H9 (cell line): ENCODE measurements at regions not wholly inside any gene's neighbourhood (a gene's known extent, or its start where the extent isn't known, plus 50 kb on each side); places are given as distances from the start of the nearest gene placed in this dataset.

Experiments used
- DNase-seq: peaks from one replicate; pipeline ENCODE4 v3.0.0-alpha.2; 2017
- H2AFZ ChIP-seq: one replicate; pipeline ENCODE4 v1.6.1; 2013; ENCODE audit warnings: mild to moderate bottlenecking, low read length, control low read depth, moderate library complexity
- H2AK5ac ChIP-seq: 2 replicates; pipeline ENCODE4 v1.6.1; 2013; ENCODE audit warnings: low read length, control low read depth, mixed read lengths; ENCODE audit not compliant: insufficient read length
- H2BK120ac ChIP-seq: one replicate; pipeline ENCODE4 v1.6.1; 2013; ENCODE audit warnings: low read depth, mild to moderate bottlenecking, low read length, control low read depth, inconsistent platforms; ENCODE audit not compliant: poor library complexity, severe bottlenecking
- H2BK12ac ChIP-seq: 2 replicates; pipeline ENCODE4 v1.6.1; 2013; ENCODE audit warnings: low read length, control low read depth, mixed read lengths, low read depth; ENCODE audit not compliant: insufficient read length
- H2BK15ac ChIP-seq: 2 replicates; pipeline ENCODE4 v1.6.1; 2013; ENCODE audit warnings: low read depth, low read length, control low read depth
- H2BK20ac ChIP-seq: one replicate; pipeline ENCODE4 v1.6.1; 2013; ENCODE audit warnings: low read depth, mild to moderate bottlenecking, low read length, control low read depth, inconsistent platforms; ENCODE audit not compliant: poor library complexity, severe bottlenecking
- H2BK5ac ChIP-seq: 2 replicates; pipeline ENCODE4 v1.6.1; 2013; ENCODE audit warnings: low read length, control low read depth, mixed read lengths; ENCODE audit not compliant: insufficient read length
- H3K14ac ChIP-seq: 2 replicates; pipeline ENCODE4 v1.6.1; 2013; ENCODE audit warnings: low read length, control low read depth; ENCODE audit not compliant: insufficient read depth
- H3K18ac ChIP-seq: 2 replicates; pipeline ENCODE4 v1.6.1; 2013; ENCODE audit warnings: low read depth, mild to moderate bottlenecking, mixed read lengths, low read length, control low read depth; ENCODE audit not compliant: insufficient read length
- H3K23ac ChIP-seq: 2 replicates; pipeline ENCODE4 v1.6.1; 2013; ENCODE audit warnings: low read length, control low read depth, mixed read lengths, low read depth; ENCODE audit not compliant: insufficient read length
- H3K23me2 ChIP-seq: 2 replicates; pipeline ENCODE4 v1.6.1; 2013; ENCODE audit warnings: low read depth, mild to moderate bottlenecking, mixed read lengths, low read length, control low read depth; ENCODE audit not compliant: insufficient read length, poor library complexity, severe bottlenecking
- H3K27ac ChIP-seq: 2 replicates; pipeline ENCODE4 v1.5.1; 2013; ENCODE audit warnings: low read length, control low read depth, mixed read lengths, low read depth; ENCODE audit not compliant: insufficient read length
- H3K27me3 ChIP-seq: 2 replicates; pipeline ENCODE4 v1.6.1; 2013; ENCODE audit warnings: low read length, control low read depth, inconsistent platforms; ENCODE audit not compliant: insufficient read depth
- H3K4ac ChIP-seq: 2 replicates; pipeline ENCODE4 v1.6.1; 2013; ENCODE audit warnings: low read depth, mild to moderate bottlenecking, control low read depth, inconsistent platforms, low read length, moderate library complexity
- H3K4me1 ChIP-seq: 2 replicates; pipeline ENCODE4 v1.6.1; 2013; ENCODE audit warnings: low read length, control low read depth, inconsistent platforms; ENCODE audit not compliant: insufficient read depth
- H3K4me2 ChIP-seq: 2 replicates; pipeline ENCODE4 v1.6.1; 2013; ENCODE audit warnings: low read length, control low read depth, mixed read lengths; ENCODE audit not compliant: insufficient read length, insufficient read depth
- H3K56ac ChIP-seq: 2 replicates; pipeline ENCODE4 v1.6.1; 2013; ENCODE audit warnings: low read depth, mild to moderate bottlenecking, mixed read lengths, low read length, control low read depth; ENCODE audit not compliant: insufficient read length
- H3K79me1 ChIP-seq: 2 replicates; pipeline ENCODE4 v1.6.1; 2013; ENCODE audit warnings: low read depth, mild to moderate bottlenecking, moderate library complexity, low read length, control low read depth, inconsistent platforms; ENCODE audit not compliant: insufficient read depth, poor library complexity, severe bottlenecking
- H3K79me2 ChIP-seq: 2 replicates; pipeline ENCODE4 v1.6.1; 2013; ENCODE audit warnings: low read length, control low read depth, inconsistent platforms; ENCODE audit not compliant: insufficient read depth
- H3K9ac ChIP-seq: 2 replicates; pipeline ENCODE4 v1.6.1; 2013; ENCODE audit warnings: low read length, control low read depth, mixed read lengths; ENCODE audit not compliant: insufficient read length; ENCODE audit errors: extremely low read depth
- H3K9me3 ChIP-seq: one replicate; pipeline ENCODE4 v1.6.1; 2013; ENCODE audit warnings: low read depth, low read length, inconsistent platforms; ENCODE audit not compliant: control insufficient read depth
- H3T11ph ChIP-seq: one replicate; pipeline ENCODE4 v1.6.1; 2013; ENCODE audit warnings: mild to moderate bottlenecking, low read length, control low read depth, inconsistent platforms
- H4K20me1 ChIP-seq: one replicate; pipeline ENCODE4 v1.6.1; 2013; ENCODE audit not compliant: control insufficient read depth, insufficient read length, insufficient read depth
- H4K5ac ChIP-seq: 2 replicates; pipeline ENCODE4 v1.6.1; 2013; ENCODE audit warnings: low read depth, mild to moderate bottlenecking, mixed read lengths, low read length, control low read depth; ENCODE audit not compliant: insufficient read length
- H4K8ac ChIP-seq: replicated peaks from 2 replicates; pipeline ENCODE4 v1.6.1; 2013; ENCODE audit warnings: low read length, control low read depth, mixed read lengths, low read depth; ENCODE audit not compliant: insufficient read length
- H4K91ac ChIP-seq: 2 replicates; pipeline ENCODE4 v1.6.1; 2013; ENCODE audit warnings: low read depth, mild to moderate bottlenecking, moderate library complexity, mixed read lengths, low read length, control low read depth; ENCODE audit not compliant: insufficient read length
- H3K27ac Mint-ChIP-seq, 3 experiments: 2 replicates in 2 of 3; 3 replicates in 1 of 3; pipeline ENCODE4 v1.8.0; 2020 to 2021; ENCODE audit warnings: mixed read lengths in 3 of 3, mild to moderate bottlenecking in 1 of 3, moderate library complexity in 1 of 3
- H3K27me3 Mint-ChIP-seq: 2 replicates; pipeline ENCODE4 v1.8.0; 2021; ENCODE audit warnings: low read depth, mild to moderate bottlenecking, moderate library complexity, mixed read lengths
- H3K36me3 Mint-ChIP-seq, 3 experiments: 2 replicates in 2 of 3; 3 replicates in 1 of 3; pipeline ENCODE4 v1.8.0; 2020 to 2021; ENCODE audit warnings: low read depth in 3 of 3, mixed read lengths in 3 of 3; ENCODE audit not compliant: insufficient read depth in 1 of 3
- H3K4me1 Mint-ChIP-seq, 2 experiments: 2 replicates each; pipeline ENCODE4 v1.8.0; 2020; ENCODE audit warnings: mixed read lengths in 2 of 2
- H3K4me3 Mint-ChIP-seq, 2 experiments: 2 replicates in 1 of 2; 3 replicates in 1 of 2; pipeline ENCODE4 v1.8.0; 2020 to 2021; ENCODE audit warnings: mild to moderate bottlenecking in 2 of 2, mixed read lengths in 2 of 2, moderate library complexity in 1 of 2
- H3K9me3 Mint-ChIP-seq, 2 experiments: 2 replicates in 1 of 2; 3 replicates in 1 of 2; pipeline ENCODE4 v1.8.0; 2020; ENCODE audit warnings: mild to moderate bottlenecking in 2 of 2, mixed read lengths in 2 of 2, moderate library complexity in 1 of 2
- WGBS: extraction: QIAGEN DNeasy Blood & Tissue Kit; methylation state at CpG from one replicate; pipeline ENCODE4 v1.1.7; 2013; ENCODE audit warnings: missing lambda C conversion rate, low lambda C conversion rate, mixed read lengths; ENCODE audit not compliant: insufficient read length; ENCODE audit errors: extremely low coverage; 5-methylcytosine and 5-hydroxymethylcytosine counted together
- TF ChIP-seq, protein P1 (sequence below): fragments of 200-600 bp; sonication (generic); conservative IDR thresholded peaks from 3 replicates; pipeline ENCODE4 v1.8.0; 2021; ENCODE audit warnings: antibody characterized with exemption, mild to moderate bottlenecking

DNA sequence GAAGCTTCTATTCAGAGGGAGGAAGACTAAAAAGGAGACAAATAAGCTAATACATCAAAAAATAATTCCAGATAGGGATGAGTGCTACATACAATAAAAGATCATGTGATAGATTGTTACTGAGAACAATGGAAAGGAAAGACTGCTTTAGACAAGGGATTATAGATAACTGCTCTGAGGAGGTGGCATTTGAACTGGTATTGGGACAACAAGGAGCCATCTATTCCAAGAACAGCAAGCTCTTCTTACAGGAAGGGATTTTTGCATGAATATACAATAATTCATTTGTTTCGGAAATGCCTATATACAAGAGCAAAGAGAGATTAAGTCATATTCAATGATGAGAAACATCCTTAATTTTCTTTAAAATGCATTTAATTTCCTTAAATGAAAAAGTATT lies 540.5 kb upstream of the KLF12 start:
- Histone ChIP-seq H2BK120ac (no peak overlapping the region), H3K79me2 (no peaks in the 10 kb centered on the region), H3K27ac (no peak overlapping the region), H3K18ac (no peak overlapping the region), H2BK20ac (no peak overlapping the region), H3K4me2 (no peak overlapping the region), H3K9ac (no peak overlapping the region), H3K56ac (no peak overlapping the region), H3K4ac (no peak overlapping the region), H3K14ac (no peak overlapping the region), H3K4me1 (no peaks in the 10 kb centered on the region), H4K91ac (no peak overlapping the region), H3K27me3 (no peaks in the 10 kb centered on the region), H2AFZ (no peak overlapping the region), H2BK15ac (no peak overlapping the region), H4K5ac (no peak overlapping the region), H4K20me1 (no peaks in the 10 kb centered on the region), H3K23ac (no peak overlapping the region), H4K8ac (no peak overlapping the region), H3T11ph (no peak overlapping the region), H2BK5ac (no peak overlapping the region), H3K79me1 (no peaks in the 10 kb centered on the region), H3K23me2 (no peaks in the 10 kb centered on the region), H2BK12ac (no peak overlapping the region), H3K9me3 (no peaks in the 10 kb centered on the region), H2AK5ac (no peak overlapping the region)
- DNase-seq = no peak
- Mint-ChIP-seq H3K9me3 (no peaks in the 10 kb centered on the region), H3K4me3 (no peak overlapping the region), H3K36me3 (no peaks in the 10 kb centered on the region; a peak in 1 of 7 replicates), H3K27me3 (no peaks in the 10 kb centered on the region), H3K27ac (no peak overlapping the region; a peak in 1 of 7 replicates), H3K4me1 (no peaks in the 10 kb centered on the region)
- TF ChIP-seq, protein P1, sequence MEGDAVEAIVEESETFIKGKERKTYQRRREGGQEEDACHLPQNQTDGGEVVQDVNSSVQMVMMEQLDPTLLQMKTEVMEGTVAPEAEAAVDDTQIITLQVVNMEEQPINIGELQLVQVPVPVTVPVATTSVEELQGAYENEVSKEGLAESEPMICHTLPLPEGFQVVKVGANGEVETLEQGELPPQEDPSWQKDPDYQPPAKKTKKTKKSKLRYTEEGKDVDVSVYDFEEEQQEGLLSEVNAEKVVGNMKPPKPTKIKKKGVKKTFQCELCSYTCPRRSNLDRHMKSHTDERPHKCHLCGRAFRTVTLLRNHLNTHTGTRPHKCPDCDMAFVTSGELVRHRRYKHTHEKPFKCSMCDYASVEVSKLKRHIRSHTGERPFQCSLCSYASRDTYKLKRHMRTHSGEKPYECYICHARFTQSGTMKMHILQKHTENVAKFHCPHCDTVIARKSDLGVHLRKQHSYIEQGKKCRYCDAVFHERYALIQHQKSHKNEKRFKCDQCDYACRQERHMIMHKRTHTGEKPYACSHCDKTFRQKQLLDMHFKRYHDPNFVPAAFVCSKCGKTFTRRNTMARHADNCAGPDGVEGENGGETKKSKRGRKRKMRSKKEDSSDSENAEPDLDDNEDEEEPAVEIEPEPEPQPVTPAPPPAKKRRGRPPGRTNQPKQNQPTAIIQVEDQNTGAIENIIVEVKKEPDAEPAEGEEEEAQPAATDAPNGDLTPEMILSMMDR = no peak
- no CpG with 5 or more reads among the region's 1 CpG for WGBS
